ENCODE measurements at regions not wholly inside any gene's neighbourhood (a gene's known extent, or its start where the extent isn't known, plus 50 kb on each side); places are given as distances from the start of the nearest gene placed in this dataset.

- H3K36me3 ChIP-seq (ENCODE audit: control insufficient read depth in 3 of 3, insufficient read depth in 2 of 3, low read depth in 1 of 3, low read length in 3 of 3) = no peaks in the 10 kb centered on the region
- WGBS, 3 donors = 64 to 76% (median 66%) methylated on average over 12 of the region's 12 CpGs
- FAIRE-seq (no peak), DNase-seq (no peak)
- no peaks in the 10 kb centered on the region for H3K9me3 ChIP-seq (ENCODE audit: control insufficient read depth in 2 of 2, insufficient read depth in 1 of 2, low read depth in 1 of 2, low read length in 1 of 2)
- no peak overlapping the region for H3K27ac ChIP-seq (ENCODE audit: low read depth in 1 of 3, low read length in 2 of 3)
- H3K4me1 ChIP-seq (ENCODE audit: control insufficient read depth in 3 of 3, insufficient read depth in 2 of 3, low read depth in 1 of 3, low read length in 2 of 3) = peaks cover 0 to 13% (median 0%) of the 10 kb centered on the region in 3 donors
- H3K27me3 ChIP-seq (ENCODE audit: control insufficient read depth in 3 of 3, insufficient read depth in 3 of 3, low read length in 3 of 3) = no peaks in the 10 kb centered on the region
- H3K4me3 ChIP-seq (ENCODE audit: low read depth in 1 of 3, low read length in 3 of 3) = no peak overlapping the region
These were observed 163.5 kb upstream of the ZMIZ1 start for GRCh38 chr10:78905015-78905956.

GRCh38 chr10:78905957-78906308 lies 162.8 kb upstream of the ZMIZ1 start:
- H3K4me1 ChIP-seq (ENCODE audit: control insufficient read depth in 3 of 3, insufficient read depth in 2 of 3, low read depth in 1 of 3, low read length in 2 of 3) = peaks cover 0 to 13% (median 0%) of the 10 kb centered on the region in 3 donors
- FAIRE-seq = no peak
- H3K36me3 ChIP-seq (ENCODE audit: control insufficient read depth in 3 of 3, insufficient read depth in 2 of 3, low read depth in 1 of 3, low read length in 3 of 3) = no peaks in the 10 kb centered on the region
- no peaks in the 10 kb centered on the region for H3K9me3 ChIP-seq (ENCODE audit: control insufficient read depth in 2 of 2, insufficient read depth in 1 of 2, low read depth in 1 of 2, low read length in 1 of 2)
- no peak for DNase-seq
- H3K4me3 ChIP-seq (ENCODE audit: low read depth in 1 of 3, low read length in 3 of 3) = no peak overlapping the region
- no peak overlapping the region for H3K27ac ChIP-seq (ENCODE audit: low read depth in 1 of 3, low read length in 2 of 3)
- WGBS, 3 donors = 43 to 73% (median 52%) methylated on average over 11 of the region's 11 CpGs
- no peaks in the 10 kb centered on the region for H3K27me3 ChIP-seq (ENCODE audit: control insufficient read depth in 3 of 3, insufficient read depth in 3 of 3, low read length in 3 of 3)

GRCh38 chr10:78906734-78907390 lies 161.9 kb upstream of the ZMIZ1 start:
- FAIRE-seq (no peak), DNase-seq (no peak)
- Histone ChIP-seq H3K36me3 (ENCODE audit: control insufficient read depth in 3 of 3, insufficient read depth in 2 of 3, low read depth in 1 of 3, low read length in 3 of 3) (no peaks in the 10 kb centered on the region), H3K4me3 (ENCODE audit: low read depth in 1 of 3, low read length in 3 of 3) (no peak overlapping the region), H3K27ac (ENCODE audit: low read depth in 1 of 3, low read length in 2 of 3) (no peak overlapping the region), H3K4me1 (ENCODE audit: control insufficient read depth in 3 of 3, insufficient read depth in 2 of 3, low read depth in 1 of 3, low read length in 2 of 3) (peaks cover 0 to 13% (median 1%) of the 10 kb centered on the region in 3 donors), H3K27me3 (ENCODE audit: control insufficient read depth in 3 of 3, insufficient read depth in 3 of 3, low read length in 3 of 3) (no peaks in the 10 kb centered on the region), H3K9me3 (ENCODE audit: control insufficient read depth in 2 of 2, insufficient read depth in 1 of 2, low read depth in 1 of 2, low read length in 1 of 2) (no peaks in the 10 kb centered on the region)
- 73 to 86% (median 80%) methylated on average over 3 of the region's 3 CpGs for WGBS, 3 donors

DNA sequence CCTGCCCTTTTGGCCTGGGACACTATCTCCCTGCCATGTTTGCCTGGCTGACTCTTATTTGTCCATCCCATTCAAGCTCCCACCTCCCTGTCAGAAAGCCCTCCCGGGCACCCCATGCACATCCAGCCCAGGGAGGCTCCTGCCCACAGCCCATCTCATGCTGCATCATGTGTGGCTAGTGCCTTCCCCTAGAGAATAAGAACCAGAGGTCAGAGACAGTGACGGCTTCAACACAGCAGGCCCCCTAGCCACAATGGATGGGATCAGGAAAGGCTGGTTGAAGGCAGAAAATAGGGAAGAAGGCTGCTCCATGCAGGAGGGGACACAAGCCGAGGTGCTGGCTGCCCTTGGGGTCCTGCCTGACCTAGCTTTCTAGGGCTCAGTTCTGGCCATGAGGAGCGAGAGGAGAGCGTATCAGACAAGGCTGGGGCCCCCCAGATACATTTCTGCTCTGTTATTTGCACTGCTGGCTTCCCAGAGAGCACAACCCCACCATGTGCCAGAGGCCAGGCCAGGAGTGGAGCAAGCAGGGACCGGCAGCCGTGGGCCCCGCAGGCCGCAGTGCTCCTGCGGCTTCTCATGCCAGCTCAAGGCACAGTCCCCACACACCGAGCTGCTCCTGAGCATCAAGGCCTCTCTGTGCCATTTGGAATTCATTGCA lies 161.1 kb upstream of the ZMIZ1 start:
- DNase-seq (no peak), FAIRE-seq (no peak)
- H3K9me3 ChIP-seq (ENCODE audit: control insufficient read depth in 2 of 2, insufficient read depth in 1 of 2, low read depth in 1 of 2, low read length in 1 of 2) = no peaks in the 10 kb centered on the region
- H3K4me3 ChIP-seq (ENCODE audit: low read depth in 1 of 3, low read length in 3 of 3) = no peak overlapping the region
- H3K4me1 ChIP-seq (ENCODE audit: control insufficient read depth in 3 of 3, insufficient read depth in 2 of 3, low read depth in 1 of 3, low read length in 2 of 3) = peaks cover 0 to 13% (median 4%) of the 10 kb centered on the region in 3 donors
- H3K27ac ChIP-seq (ENCODE audit: low read depth in 1 of 3, low read length in 2 of 3) = no peak overlapping the region
- H3K36me3 ChIP-seq (ENCODE audit: control insufficient read depth in 3 of 3, insufficient read depth in 2 of 3, low read depth in 1 of 3, low read length in 3 of 3) = no peaks in the 10 kb centered on the region
- H3K27me3 ChIP-seq (ENCODE audit: control insufficient read depth in 3 of 3, insufficient read depth in 3 of 3, low read length in 3 of 3) = no peaks in the 10 kb centered on the region
- WGBS, 3 donors = 88 to 91% (median 90%) methylated on average over 11 of the region's 11 CpGs

- Histone ChIP-seq H3K4me3 (ENCODE audit: low read depth in 1 of 3, low read length in 3 of 3) (no peak overlapping the region), H3K4me1 (ENCODE audit: control insufficient read depth in 3 of 3, insufficient read depth in 2 of 3, low read depth in 1 of 3, low read length in 2 of 3) (peaks cover 4 to 24% (median 8%) of the 10 kb centered on the region in 3 donors), H3K27me3 (ENCODE audit: control insufficient read depth in 3 of 3, insufficient read depth in 3 of 3, low read length in 3 of 3) (no peaks in the 10 kb centered on the region), H3K9me3 (ENCODE audit: control insufficient read depth in 2 of 2, insufficient read depth in 1 of 2, low read depth in 1 of 2, low read length in 1 of 2) (no peaks in the 10 kb centered on the region), H3K27ac (ENCODE audit: low read depth in 1 of 3, low read length in 2 of 3) (no peak overlapping the region), H3K36me3 (ENCODE audit: control insufficient read depth in 3 of 3, insufficient read depth in 2 of 3, low read depth in 1 of 3, low read length in 3 of 3) (no peaks in the 10 kb centered on the region)
- 24 to 54% (median 39%) methylated on average over 6 of the region's 6 CpGs for WGBS, 3 donors
- no peak for FAIRE-seq
- DNase-seq = peak in 1 of 2 donors; percentile 28
These were observed 159.5 kb upstream of the ZMIZ1 start for GRCh38 chr10:78909221-78909620.

DNA sequence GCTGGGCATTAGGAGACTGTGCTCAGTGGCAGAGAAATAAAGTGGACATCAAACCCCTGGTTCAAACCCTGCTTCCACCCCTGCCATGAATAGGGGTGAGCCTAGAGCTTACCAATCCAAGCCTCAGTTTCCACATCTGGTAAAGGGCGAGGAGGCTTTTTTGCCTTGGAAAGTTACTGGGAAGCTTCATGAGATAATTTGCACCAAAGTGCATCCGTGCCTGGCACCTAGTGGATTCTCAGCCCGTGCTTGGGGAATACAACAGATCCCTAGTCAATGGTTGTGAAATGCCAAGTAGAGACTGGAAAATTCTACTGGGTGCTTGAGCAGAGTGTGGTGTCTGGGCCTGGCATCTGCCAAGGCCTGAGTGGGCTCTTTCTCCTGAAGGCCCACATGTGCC lies 158.7 kb upstream of the ZMIZ1 start:
- Histone ChIP-seq H3K27me3 (ENCODE audit: control insufficient read depth in 3 of 3, insufficient read depth in 3 of 3, low read length in 3 of 3) (no peaks in the 10 kb centered on the region), H3K27ac (ENCODE audit: low read depth in 1 of 3, low read length in 2 of 3) (no peak overlapping the region), H3K36me3 (ENCODE audit: control insufficient read depth in 3 of 3, insufficient read depth in 2 of 3, low read depth in 1 of 3, low read length in 3 of 3) (no peaks in the 10 kb centered on the region), H3K4me3 (ENCODE audit: low read depth in 1 of 3, low read length in 3 of 3) (no peak overlapping the region), H3K4me1 (ENCODE audit: control insufficient read depth in 3 of 3, insufficient read depth in 2 of 3, low read depth in 1 of 3, low read length in 2 of 3) (peaks cover 4 to 29% (median 8%) of the 10 kb centered on the region in 3 donors), H3K9me3 (ENCODE audit: control insufficient read depth in 2 of 2, insufficient read depth in 1 of 2, low read depth in 1 of 2, low read length in 1 of 2) (no peaks in the 10 kb centered on the region)
- 91 to 97% (median 96%) methylated on average over 3 of the region's 3 CpGs for WGBS, 3 donors
- FAIRE-seq (no peak), DNase-seq (no peak)

- Histone ChIP-seq H3K27me3 (ENCODE audit: control insufficient read depth in 3 of 3, insufficient read depth in 3 of 3, low read length in 3 of 3) (no peaks in the 10 kb centered on the region), H3K36me3 (ENCODE audit: control insufficient read depth in 3 of 3, insufficient read depth in 2 of 3, low read depth in 1 of 3, low read length in 3 of 3) (no peaks in the 10 kb centered on the region), H3K4me3 (ENCODE audit: low read depth in 1 of 3, low read length in 3 of 3) (no peak overlapping the region), H3K4me1 (ENCODE audit: control insufficient read depth in 3 of 3, insufficient read depth in 2 of 3, low read depth in 1 of 3, low read length in 2 of 3) (peaks cover 4 to 29% (median 8%) of the 10 kb centered on the region in 3 donors), H3K27ac (ENCODE audit: low read depth in 1 of 3, low read length in 2 of 3) (no peak overlapping the region), H3K9me3 (ENCODE audit: control insufficient read depth in 2 of 2, insufficient read depth in 1 of 2, low read depth in 1 of 2, low read length in 1 of 2) (no peaks in the 10 kb centered on the region)
- WGBS, 3 donors = 85 to 92% (median 91%) methylated on average over 2 of the region's 2 CpGs
- no peak for FAIRE-seq
- no peak for DNase-seq
These were observed 158.3 kb upstream of the ZMIZ1 start for GRCh38 chr10:78910476-78910875.

DNA sequence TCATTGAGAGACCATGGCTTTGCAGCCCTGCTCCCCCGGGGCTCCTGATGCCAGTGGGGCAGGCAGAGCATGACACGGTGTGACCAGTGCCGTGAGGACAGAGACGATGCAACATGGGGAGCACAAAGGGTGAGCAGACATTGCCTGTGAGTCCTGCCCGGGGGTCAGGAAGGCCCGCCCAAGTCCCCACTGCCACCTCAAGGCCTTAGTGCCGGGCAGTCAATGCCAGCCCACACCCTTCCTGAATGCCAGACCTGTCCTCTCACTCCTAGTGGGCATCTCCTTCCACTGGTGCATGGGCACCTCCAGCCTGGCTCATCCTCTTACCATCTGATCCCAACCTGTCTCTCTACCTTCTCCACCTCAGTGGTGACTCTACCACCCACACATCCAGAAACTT lies 157.9 kb upstream of the ZMIZ1 start:
- no peaks in the 10 kb centered on the region for H3K36me3 ChIP-seq (ENCODE audit: control insufficient read depth in 3 of 3, insufficient read depth in 2 of 3, low read depth in 1 of 3, low read length in 3 of 3)
- DNase-seq (no peak), FAIRE-seq (no peak)
- no peaks in the 10 kb centered on the region for H3K9me3 ChIP-seq (ENCODE audit: control insufficient read depth in 2 of 2, insufficient read depth in 1 of 2, low read depth in 1 of 2, low read length in 1 of 2)
- WGBS, 3 donors = 93 to 95% (median 93%) methylated on average over 7 of the region's 7 CpGs
- no peak overlapping the region for H3K27ac ChIP-seq (ENCODE audit: low read depth in 1 of 3, low read length in 2 of 3)
- H3K4me3 ChIP-seq (ENCODE audit: low read depth in 1 of 3, low read length in 3 of 3) = no peak overlapping the region
- peaks cover 4 to 29% (median 8%) of the 10 kb centered on the region in 3 donors for H3K4me1 ChIP-seq (ENCODE audit: control insufficient read depth in 3 of 3, insufficient read depth in 2 of 3, low read depth in 1 of 3, low read length in 2 of 3)
- H3K27me3 ChIP-seq (ENCODE audit: control insufficient read depth in 3 of 3, insufficient read depth in 3 of 3, low read length in 3 of 3) = no peaks in the 10 kb centered on the region
